IMR-90 (cell line): ENCODE measurements at regions not wholly inside any gene's neighbourhood (a gene's known extent, or its start where the extent isn't known, plus 50 kb on each side); places are given as distances from the start of the nearest gene placed in this dataset.
A peak's percentile ranks its signal among the peaks of the same experiment; 100 is the strongest.

Experiments
- ATAC-seq: fragments of 200-7000 bp; cut with Tn5 transposase; 2 replicates; pipeline ENCODE4 v1.9.1; 2020; ENCODE audit warnings: low read depth, mild to moderate bottlenecking, moderate library complexity
- BruUV-seq: library from RNA; stranded (reverse); fragments of 400-500 nt; replicated peaks from 2 replicates; lab custom pipeline; 2021; lab: Mats Ljungman, UMichigan
- CTCF ChIA-PET: fragments of 300-600 bp; formaldehyde crosslinking; extraction: SDS; loops from one replicate; lab custom pipeline; 2021; ENCODE audit warnings: antibody characterized with exemption; lab: Yijun Ruan, JAX
- POLR2A ChIA-PET: fragments of 300-600 bp; sonication (Branson Sonifier 250); formaldehyde crosslinking; loops from one replicate; lab custom pipeline; 2022; ENCODE audit warnings: antibody characterized with exemption; ENCODE audit not compliant: unreplicated experiment; lab: Charles Lee
- DNase-seq: peaks from one replicate; pipeline ENCODE4 v3.0.0; 2013
- H2AFZ ChIP-seq: replicated peaks from 2 replicates; pipeline ENCODE3; 2013; ENCODE audit warnings: low read length, mild to moderate bottlenecking; ENCODE audit not compliant: poor library complexity
- H2AK5ac ChIP-seq: 2 replicates; pipeline ENCODE4 v1.6.1; 2013; ENCODE audit warnings: low read depth, low read length, inconsistent platforms
- H2AK9ac ChIP-seq: replicated peaks from 2 replicates; pipeline ENCODE3; 2013; ENCODE audit warnings: mild to moderate bottlenecking, low read depth, low read length, moderate library complexity; ENCODE audit not compliant: poor library complexity
- H2BK120ac ChIP-seq: 2 replicates; pipeline ENCODE4 v1.6.1; 2013; ENCODE audit warnings: low read depth, low read length, inconsistent platforms
- H2BK15ac ChIP-seq: 3 replicates; pipeline ENCODE4 v1.6.1; 2013; ENCODE audit warnings: low read depth, low read length, inconsistent platforms
- H2BK20ac ChIP-seq: 2 replicates; pipeline ENCODE4 v1.6.1; 2013; ENCODE audit warnings: low read depth, mild to moderate bottlenecking, inconsistent platforms, low read length, moderate library complexity
- H2BK5ac ChIP-seq: 2 replicates; pipeline ENCODE4 v1.6.1; 2013; ENCODE audit warnings: mild to moderate bottlenecking, low read depth, low read length, inconsistent platforms; ENCODE audit not compliant: poor library complexity, severe bottlenecking
- H3K14ac ChIP-seq: replicated peaks from 2 replicates; pipeline ENCODE4 v1.6.1; 2013; ENCODE audit warnings: low read depth, low read length, inconsistent platforms
- H3K18ac ChIP-seq: 2 replicates; pipeline ENCODE4 v1.6.1; 2013; ENCODE audit warnings: low read depth, low read length, control low read depth
- H3K23ac ChIP-seq: 2 replicates; pipeline ENCODE4 v1.6.1; 2013; ENCODE audit warnings: low read depth, low read length, inconsistent platforms
- H3K27ac ChIP-seq: 2 replicates; pipeline ENCODE4 v1.5.1; 2013; ENCODE audit warnings: mild to moderate bottlenecking, control low read depth, low read length; ENCODE audit not compliant: insufficient read depth
- H3K27me3 ChIP-seq: 2 replicates; pipeline ENCODE4 v1.6.1; 2013; ENCODE audit warnings: low read length; ENCODE audit not compliant: control insufficient read depth, insufficient read depth
- H3K36me3 ChIP-seq: 2 replicates; pipeline ENCODE4 v1.6.1; 2013; ENCODE audit warnings: low read length, mixed read lengths; ENCODE audit not compliant: control insufficient read depth, insufficient read depth
- H3K4ac ChIP-seq: 2 replicates; pipeline ENCODE4 v1.6.1; 2013; ENCODE audit warnings: low read depth, low read length, inconsistent platforms
- H3K4me1 ChIP-seq: 2 replicates; pipeline ENCODE4 v1.6.1; 2013; ENCODE audit warnings: low read length, mixed read lengths; ENCODE audit not compliant: control insufficient read depth, insufficient read depth
- H3K4me2 ChIP-seq: 2 replicates; pipeline ENCODE4 v1.6.1; 2013; ENCODE audit warnings: low read depth, mild to moderate bottlenecking, control low read depth, low read length, moderate library complexity
- H3K4me3 ChIP-seq: 2 replicates; pipeline ENCODE4 v1.5.1; 2013; ENCODE audit warnings: low read depth, mild to moderate bottlenecking, control low read depth, low read length, moderate library complexity; ENCODE audit not compliant: insufficient read depth
- H3K56ac ChIP-seq: 2 replicates; pipeline ENCODE4 v1.6.1; 2013; ENCODE audit warnings: low read length, inconsistent platforms; ENCODE audit not compliant: insufficient read depth; ENCODE audit errors: extremely low read depth
- H3K79me1 ChIP-seq, 2 experiments: 2 replicates each; pipeline ENCODE4 v1.6.1; 2013; ENCODE audit warnings: low read length in 2 of 2, inconsistent platforms in 1 of 2, low read depth in 1 of 2
- H3K9ac ChIP-seq: 2 replicates; pipeline ENCODE4 v1.6.1; 2013; ENCODE audit warnings: low read depth, low read length, control low read depth
- H3K9me1 ChIP-seq: 2 replicates; pipeline ENCODE4 v1.6.1; 2013; ENCODE audit warnings: low read length, inconsistent platforms; ENCODE audit not compliant: insufficient read depth
- H3K9me3 ChIP-seq: 2 replicates; pipeline ENCODE4 v1.6.1; 2013; ENCODE audit warnings: low read length; ENCODE audit not compliant: control insufficient read depth, insufficient read depth
- H4K20me1 ChIP-seq: 2 replicates; pipeline ENCODE4 v1.6.1; 2013; ENCODE audit warnings: low read length, inconsistent platforms; ENCODE audit not compliant: insufficient read depth
- H4K5ac ChIP-seq: 2 replicates; pipeline ENCODE4 v1.6.1; 2013; ENCODE audit warnings: mild to moderate bottlenecking, low read depth, low read length, control low read depth
- H4K8ac ChIP-seq, 2 experiments: 2 replicates each; pipeline ENCODE4 v1.6.1; 2013; ENCODE audit warnings: low read depth in 2 of 2, low read length in 2 of 2, control low read depth in 1 of 2, inconsistent platforms in 1 of 2
- H4K91ac ChIP-seq: 2 replicates; pipeline ENCODE4 v1.6.1; 2013; ENCODE audit warnings: low read depth, low read length, inconsistent platforms; ENCODE audit not compliant: insufficient read depth
- BHLHE40 ChIP-seq: fragments of 150-350 bp; IDR thresholded peaks from 2 replicates; pipeline ENCODE4 v1.6.1; 2016; ENCODE audit warnings: mild to moderate bottlenecking, low read depth, low read length
- CEBPB ChIP-seq: IDR thresholded peaks from 2 replicates; pipeline ENCODE4 v1.6.1; 2012; ENCODE audit warnings: low read depth, low read length, improper control_type of control experiment
- CHD1 ChIP-seq: IDR thresholded peaks from 2 replicates; pipeline ENCODE4 v1.6.1; 2012; ENCODE audit warnings: low read depth, low read length, improper control_type of control experiment
- FOS ChIP-seq: fragments of 150-350 bp; IDR thresholded peaks from 2 replicates; pipeline ENCODE4 v1.6.1; 2016; ENCODE audit warnings: low read depth, low read length
- MAFK ChIP-seq: IDR thresholded peaks from 2 replicates; pipeline ENCODE4 v1.6.1; 2012; ENCODE audit warnings: low read depth, low read length, improper control_type of control experiment
- MAZ ChIP-seq: IDR thresholded peaks from 2 replicates; pipeline ENCODE4 v1.6.1; 2012; ENCODE audit warnings: low read depth, mild to moderate bottlenecking, low read length, improper control_type of control experiment, moderate library complexity, borderline replicate concordance
- MXI1 ChIP-seq: IDR thresholded peaks from 2 replicates; pipeline ENCODE4 v1.6.1; 2012; ENCODE audit warnings: low read depth, mild to moderate bottlenecking, low read length, moderate library complexity, borderline replicate concordance
- NFE2L2 ChIP-seq: fragments of 150-350 bp; IDR thresholded peaks from 2 replicates; pipeline ENCODE4 v1.6.1; 2016; ENCODE audit warnings: low read depth, mild to moderate bottlenecking, low read length
- POLR2A ChIP-seq: IDR thresholded peaks from 2 replicates; pipeline ENCODE4 v1.6.1; 2012; ENCODE audit warnings: mild to moderate bottlenecking, low read depth, low read length
- RAD21 ChIP-seq: IDR thresholded peaks from 2 replicates; pipeline ENCODE4 v1.6.1; 2012; ENCODE audit warnings: low read length, improper control_type of control experiment
- RCOR1 ChIP-seq: IDR thresholded peaks from 2 replicates; pipeline ENCODE4 v1.6.1; 2012; ENCODE audit warnings: mild to moderate bottlenecking, low read length, improper control_type of control experiment; ENCODE audit not compliant: insufficient replicate concordance
- RFX5 ChIP-seq: IDR thresholded peaks from 2 replicates; pipeline ENCODE4 v1.8.0; 2012; ENCODE audit warnings: low read depth, mild to moderate bottlenecking, low read length, moderate library complexity
- SMC3 ChIP-seq: fragments of 150-350 bp; IDR thresholded peaks from 2 replicates; pipeline ENCODE4 v1.6.1; 2016; ENCODE audit warnings: low read depth, mild to moderate bottlenecking, antibody characterized with exemption, low read length, moderate library complexity
- WGBS, 2 experiments: methylation state at CpG; one replicate each; pipeline versions ENCODE4 v1.1.5 to v1.1.7; 2013; ENCODE audit warnings: missing lambda C conversion rate in 2 of 2; ENCODE audit not compliant: insufficient read length in 1 of 2; ENCODE audit errors: extremely low coverage in 2 of 2; 5-methylcytosine and 5-hydroxymethylcytosine counted together
- dilution Hi-C: fragments of 300-500 bp; cut with HindIII; formaldehyde crosslinking; loops from one replicate; pipeline ENCODE4 v1.14.3; 2018; ENCODE audit warnings: low sequenced_read_pairs; ENCODE audit not compliant: unreplicated experiment
- in situ Hi-C: fragments of 300-500 bp; cut with MboI; formaldehyde crosslinking; loops from 3 replicates; pipeline ENCODE4 v1.14.3; 2019; ENCODE audit warnings: low sequenced_read_pairs, inconsistent platforms, mixed read lengths
- intact Hi-C: fragments of 100-400 bp; cut with micrococcal nuclease; formaldehyde crosslinking; loops from 2 replicates; pipeline ENCODE4 v1.10.0; 2022
- TF ChIP-seq, protein P1 (sequence below): fragments of 150-350 bp; IDR thresholded peaks from 2 replicates; pipeline ENCODE4 v1.6.1; 2017; ENCODE audit warnings: mild to moderate bottlenecking, antibody characterized with exemption, low read length, low read depth
- TF ChIP-seq, protein P2 (sequence below): conservative IDR thresholded peaks from 2 replicates; pipeline ENCODE4 v1.5.1; 2012; ENCODE audit warnings: mild to moderate bottlenecking, low read depth, low read length, improper control_type of control experiment
- TF ChIP-seq, protein P3 (sequence below): fragments of 150-350 bp; IDR thresholded peaks from 2 replicates; pipeline ENCODE4 v1.6.1; 2016; ENCODE audit warnings: low read depth, mild to moderate bottlenecking, low read length, moderate library complexity, borderline replicate concordance

DNA sequence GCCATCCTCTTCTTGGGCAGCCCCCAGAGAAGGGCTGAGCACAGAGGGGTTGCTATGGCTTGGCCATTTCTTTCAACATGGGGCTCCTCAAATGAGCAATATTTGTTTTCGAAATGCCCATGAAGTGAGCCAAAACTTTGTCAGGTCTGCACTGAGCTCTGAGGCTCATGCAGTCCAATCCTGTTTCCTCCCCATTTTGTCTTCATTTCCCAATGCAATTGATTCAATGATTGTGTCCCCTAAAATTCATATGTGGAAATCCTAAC lies 60.6 kb upstream of the CD44 start:
- Histone ChIP-seq H4K8ac (peak overlapping the region; percentile 54 to 73; a peak in 2 of 4 replicates), H3K18ac (peak overlapping the region; percentile 20; the same call in 1 of the 2 replicates), H3K4me1 (peaks cover 23% of the 10 kb centered on the region), H2AK5ac (peak overlapping the region; percentile 80; the same call in 1 of the 2 replicates), H4K91ac (no peak overlapping the region), H3K27me3 (no peaks in the 10 kb centered on the region), H2BK5ac (peak overlapping the region; percentile 82), H3K36me3 (no peaks in the 10 kb centered on the region), H3K4me2 (no peak overlapping the region), H2AK9ac (no peak overlapping the region), H3K4ac (peak overlapping the region; percentile 70; the same call in 1 of the 2 replicates), H3K14ac (peak overlapping the region; percentile 87), H3K9me3 (no peaks in the 10 kb centered on the region), H3K56ac (no peak overlapping the region), H3K9ac (no peak overlapping the region), H3K27ac (no peak overlapping the region), H2AFZ (peak overlapping the region; percentile 6), H2BK120ac (peak overlapping the region; percentile 90), H2BK20ac (peak overlapping the region; percentile 85; the same call in 1 of the 2 replicates), H4K5ac (no peak overlapping the region), H3K79me1 (peaks cover 0 to 23% of the 10 kb centered on the region in 2 experiments; a peak in 2 of 4 replicates), H3K4me3 (no peak overlapping the region), H3K9me1 (peaks cover 17% of the 10 kb centered on the region; the same call in 1 of the 2 replicates), H3K23ac (peak overlapping the region; percentile 68), H2BK15ac (peak overlapping the region; percentile 85; the same call in 2 of the 3 replicates), H4K20me1 (no peaks in the 10 kb centered on the region)
- ATAC-seq (no peak), DNase-seq (no peak)
- TF ChIP-seq BHLHE40 (no peak), SMC3 (no peak), MAFK (no peak), FOS (no peak), CHD1 (no peak), CEBPB (no peak), MAZ (no peak), RCOR1 (no peak), POLR2A (no peak), MXI1 (no peak), NFE2L2 (no peak), RFX5 (no peak), RAD21 (no peak)
- TF ChIP-seq, protein P1, sequence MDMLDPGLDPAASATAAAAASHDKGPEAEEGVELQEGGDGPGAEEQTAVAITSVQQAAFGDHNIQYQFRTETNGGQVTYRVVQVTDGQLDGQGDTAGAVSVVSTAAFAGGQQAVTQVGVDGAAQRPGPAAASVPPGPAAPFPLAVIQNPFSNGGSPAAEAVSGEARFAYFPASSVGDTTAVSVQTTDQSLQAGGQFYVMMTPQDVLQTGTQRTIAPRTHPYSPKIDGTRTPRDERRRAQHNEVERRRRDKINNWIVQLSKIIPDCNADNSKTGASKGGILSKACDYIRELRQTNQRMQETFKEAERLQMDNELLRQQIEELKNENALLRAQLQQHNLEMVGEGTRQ, result no peak
- TF ChIP-seq, protein P2, sequence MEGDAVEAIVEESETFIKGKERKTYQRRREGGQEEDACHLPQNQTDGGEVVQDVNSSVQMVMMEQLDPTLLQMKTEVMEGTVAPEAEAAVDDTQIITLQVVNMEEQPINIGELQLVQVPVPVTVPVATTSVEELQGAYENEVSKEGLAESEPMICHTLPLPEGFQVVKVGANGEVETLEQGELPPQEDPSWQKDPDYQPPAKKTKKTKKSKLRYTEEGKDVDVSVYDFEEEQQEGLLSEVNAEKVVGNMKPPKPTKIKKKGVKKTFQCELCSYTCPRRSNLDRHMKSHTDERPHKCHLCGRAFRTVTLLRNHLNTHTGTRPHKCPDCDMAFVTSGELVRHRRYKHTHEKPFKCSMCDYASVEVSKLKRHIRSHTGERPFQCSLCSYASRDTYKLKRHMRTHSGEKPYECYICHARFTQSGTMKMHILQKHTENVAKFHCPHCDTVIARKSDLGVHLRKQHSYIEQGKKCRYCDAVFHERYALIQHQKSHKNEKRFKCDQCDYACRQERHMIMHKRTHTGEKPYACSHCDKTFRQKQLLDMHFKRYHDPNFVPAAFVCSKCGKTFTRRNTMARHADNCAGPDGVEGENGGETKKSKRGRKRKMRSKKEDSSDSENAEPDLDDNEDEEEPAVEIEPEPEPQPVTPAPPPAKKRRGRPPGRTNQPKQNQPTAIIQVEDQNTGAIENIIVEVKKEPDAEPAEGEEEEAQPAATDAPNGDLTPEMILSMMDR, result no peak
- TF ChIP-seq, protein P3, sequence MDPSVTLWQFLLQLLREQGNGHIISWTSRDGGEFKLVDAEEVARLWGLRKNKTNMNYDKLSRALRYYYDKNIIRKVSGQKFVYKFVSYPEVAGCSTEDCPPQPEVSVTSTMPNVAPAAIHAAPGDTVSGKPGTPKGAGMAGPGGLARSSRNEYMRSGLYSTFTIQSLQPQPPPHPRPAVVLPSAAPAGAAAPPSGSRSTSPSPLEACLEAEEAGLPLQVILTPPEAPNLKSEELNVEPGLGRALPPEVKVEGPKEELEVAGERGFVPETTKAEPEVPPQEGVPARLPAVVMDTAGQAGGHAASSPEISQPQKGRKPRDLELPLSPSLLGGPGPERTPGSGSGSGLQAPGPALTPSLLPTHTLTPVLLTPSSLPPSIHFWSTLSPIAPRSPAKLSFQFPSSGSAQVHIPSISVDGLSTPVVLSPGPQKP, result no peak
- no TSS peak for BruUV-seq
- POLR2A ChIA-PET, result no interaction called here
- intact Hi-C loops, result no loop called here
- CTCF ChIA-PET, result no interaction called here
- in situ Hi-C loops, result no loop called here
- dilution Hi-C loops, result no loop called here
- 100% methylated on average over 1 of the region's 1 CpG; no CpG with 5 or more reads in 1 of the 2 experiments for WGBS, 2 experiments
